GM19467 (cell line): ENCODE measurements at regions not wholly inside any gene's neighbourhood (a gene's known extent, or its start where the extent isn't known, plus 50 kb on each side); places are given as distances from the start of the nearest gene placed in this dataset.

Experiments used
- ATAC-seq: cut with Tn5 transposase; IDR thresholded peaks from one replicate; pipeline ENCODE4 v1.9.1; 2021; ENCODE audit warnings: mild to moderate bottlenecking, moderate library complexity; ENCODE audit not compliant: unreplicated experiment

- no peak for ATAC-seq
Observed at GRCh38 chr4:185966997-185967775, 101.8 kb upstream of the TLR3 start.

GRCh38 chr4:185969657-185970056 lies 99.3 kb upstream of the TLR3 start:
- no peak for ATAC-seq

GRCh38 chr4:185987961-185988627 lies 80.9 kb upstream of the TLR3 start:
- no peak for ATAC-seq

DNA sequence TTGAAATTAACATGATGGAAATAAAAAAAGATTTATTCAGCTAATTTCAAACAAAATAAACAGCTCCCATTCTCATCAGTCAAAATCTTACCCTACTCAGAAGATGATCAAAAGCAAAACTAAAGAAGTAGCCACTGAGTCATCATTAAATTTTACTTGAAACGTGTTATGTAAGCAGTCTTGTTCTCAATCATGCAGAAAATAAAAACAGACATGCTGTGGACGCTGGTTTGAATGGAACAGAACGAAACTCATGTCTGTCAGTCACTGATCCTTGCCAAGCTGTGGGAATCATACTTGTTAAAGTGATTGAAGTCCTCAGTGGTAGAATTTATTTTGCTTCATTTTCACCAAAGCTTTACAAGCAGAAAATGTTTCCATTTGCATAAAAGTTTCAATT lies 77.2 kb upstream of the TLR3 start:
- no peak for ATAC-seq

DNA sequence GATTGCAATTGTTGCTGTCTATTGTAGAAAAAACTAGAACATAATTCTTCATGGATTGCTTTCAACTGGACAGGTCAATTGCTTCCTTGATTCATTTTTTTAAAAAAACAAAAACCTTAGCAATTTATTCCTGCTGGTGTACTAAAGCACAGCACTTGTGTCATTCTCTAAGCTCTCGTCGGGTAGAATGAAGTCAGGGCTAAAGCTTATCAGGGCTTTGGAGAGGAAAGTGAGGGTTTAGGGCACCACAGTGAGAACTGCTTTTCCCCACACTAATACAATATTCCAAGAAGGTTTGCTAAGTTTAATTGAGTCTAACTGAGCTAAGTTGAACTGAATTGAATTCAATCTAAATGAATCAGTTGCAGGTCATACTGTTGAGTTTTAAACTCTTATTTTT lies 76.4 kb upstream of the TLR3 start:
- no peak for ATAC-seq

DNA sequence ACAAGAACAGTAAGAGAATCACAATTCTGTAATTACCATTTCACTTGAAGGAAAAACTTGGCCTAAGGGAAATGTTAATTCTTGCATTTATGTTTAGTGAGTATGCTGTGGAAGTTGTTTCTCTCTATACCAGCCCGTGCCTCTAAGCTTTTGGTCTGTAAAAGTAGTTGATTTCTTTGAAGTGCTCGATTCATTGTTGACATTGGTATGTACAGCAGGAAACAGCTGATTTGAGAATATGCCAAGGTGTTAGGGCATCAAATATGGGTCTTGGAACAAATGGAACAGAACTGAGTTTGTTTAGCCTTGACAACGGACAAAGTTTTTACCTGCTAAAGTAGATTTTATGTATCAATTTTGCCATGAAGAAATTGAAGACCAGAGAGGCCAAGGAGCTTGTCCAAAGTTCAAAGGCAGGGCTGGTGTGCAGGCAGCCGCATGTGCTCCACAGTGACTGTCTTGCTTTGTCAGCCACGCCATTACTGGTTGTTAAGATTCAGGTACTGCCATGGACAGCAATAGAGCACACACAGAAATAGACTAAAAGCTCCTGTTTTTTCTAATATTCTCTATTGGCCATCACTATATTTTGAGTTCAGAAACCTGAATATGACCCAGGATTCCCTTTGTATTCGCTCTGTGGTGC lies 75.5 kb upstream of the TLR3 start:
- no peak for ATAC-seq

DNA sequence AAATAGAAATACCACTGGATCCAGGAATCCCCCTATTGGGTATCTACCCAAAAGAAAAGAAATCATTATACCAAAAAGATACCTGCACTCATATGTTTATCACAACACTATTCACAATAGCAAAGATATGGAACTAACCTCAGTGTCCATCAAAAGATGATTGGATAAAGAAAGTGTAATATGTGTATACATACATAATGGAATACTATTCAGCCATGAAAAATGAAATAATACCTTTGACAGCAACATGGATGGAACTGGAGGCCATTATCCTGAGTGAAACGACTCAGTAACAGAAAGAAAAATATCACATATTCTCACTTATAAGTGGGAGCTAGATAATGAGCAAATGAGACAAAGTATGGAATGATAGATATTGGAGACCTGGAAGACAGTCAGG lies 74.2 kb upstream of the TLR3 start:
- no peak for ATAC-seq

DNA sequence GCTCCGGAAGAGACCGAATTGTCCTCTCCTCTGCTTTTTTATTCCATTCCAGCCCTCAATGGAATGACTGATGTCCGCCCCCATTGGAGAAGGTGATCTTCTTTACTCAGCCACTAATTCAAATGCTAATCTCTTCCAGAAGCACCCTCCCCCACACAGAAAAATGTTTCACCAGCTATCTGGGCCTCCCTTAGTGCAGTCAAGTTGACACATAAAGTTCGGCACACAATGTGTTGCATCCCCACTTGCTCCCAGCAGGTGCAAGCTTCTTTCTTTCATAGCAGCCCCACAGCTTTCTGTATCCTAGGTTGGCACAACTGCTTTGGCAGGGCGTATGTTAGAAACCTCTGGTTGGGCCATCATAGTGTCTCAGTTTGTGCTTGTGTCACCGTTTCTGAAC lies 73.3 kb upstream of the TLR3 start:
- ATAC-seq, result no peak

GRCh38 chr4:185997296-185997695 lies 71.7 kb upstream of the TLR3 start:
- ATAC-seq, result no peak

- no peak for ATAC-seq
Observed at GRCh38 chr4:185998791-185999190, 70.2 kb upstream of the TLR3 start.

DNA sequence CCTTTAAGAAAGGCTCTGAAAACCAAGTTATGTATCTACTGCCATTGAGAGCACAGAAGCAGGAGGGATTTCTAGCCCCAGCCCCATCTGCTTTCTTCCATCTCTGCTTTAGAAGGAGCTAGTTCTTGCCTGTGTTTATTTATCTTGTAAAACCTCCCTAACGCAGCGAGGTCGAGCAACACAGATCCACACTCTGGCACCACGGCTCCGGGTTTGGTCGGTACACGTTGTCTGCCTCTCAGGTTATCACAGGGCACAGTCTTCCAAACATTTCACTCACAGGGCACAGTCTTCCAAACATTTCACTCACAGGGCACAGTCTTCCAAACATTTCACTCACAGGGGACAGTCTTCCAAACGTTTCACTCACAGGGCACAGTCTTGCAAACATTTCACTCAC lies 69.7 kb upstream of the TLR3 start:
- ATAC-seq, result no peak

DNA sequence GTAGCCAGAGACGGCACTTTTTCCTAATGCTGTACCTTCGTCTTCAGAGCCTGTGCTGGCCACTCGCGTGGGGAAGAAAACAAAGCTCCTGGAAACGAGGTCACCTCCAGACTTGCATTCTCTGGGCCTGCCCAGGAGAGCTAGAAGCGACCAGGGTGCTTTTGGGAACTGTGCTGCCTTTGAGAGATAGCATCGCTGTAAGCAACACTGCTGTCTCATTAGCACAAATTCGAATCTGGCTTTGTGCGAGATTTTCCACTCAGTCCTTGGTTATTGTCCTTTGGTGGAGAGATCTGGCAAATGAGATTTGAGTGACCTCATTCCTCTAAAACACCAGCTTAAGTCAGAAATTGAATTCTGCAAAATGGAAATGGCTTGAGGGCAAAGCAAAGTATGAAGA lies 66.1 kb upstream of the TLR3 start:
- no peak for ATAC-seq

DNA sequence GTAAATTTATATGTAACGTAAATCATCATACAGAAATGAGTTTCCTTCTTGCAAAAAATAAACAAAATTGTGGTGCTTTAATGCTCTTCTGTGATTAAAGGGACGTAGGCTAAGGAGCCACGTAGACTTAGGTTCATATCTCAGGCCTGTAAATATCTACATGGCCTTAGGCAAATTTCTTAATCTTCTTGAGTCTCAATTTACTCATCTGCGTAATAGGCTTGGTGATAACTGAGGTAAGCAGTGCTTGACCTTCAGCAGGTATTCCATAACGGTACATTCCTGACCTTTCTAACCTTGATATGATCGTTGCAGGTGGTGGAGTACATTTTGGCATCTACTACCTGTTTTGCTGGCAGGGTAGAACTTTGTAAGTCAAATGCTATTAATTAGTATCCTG lies 65.2 kb upstream of the TLR3 start:
- ATAC-seq, result no peak

DNA sequence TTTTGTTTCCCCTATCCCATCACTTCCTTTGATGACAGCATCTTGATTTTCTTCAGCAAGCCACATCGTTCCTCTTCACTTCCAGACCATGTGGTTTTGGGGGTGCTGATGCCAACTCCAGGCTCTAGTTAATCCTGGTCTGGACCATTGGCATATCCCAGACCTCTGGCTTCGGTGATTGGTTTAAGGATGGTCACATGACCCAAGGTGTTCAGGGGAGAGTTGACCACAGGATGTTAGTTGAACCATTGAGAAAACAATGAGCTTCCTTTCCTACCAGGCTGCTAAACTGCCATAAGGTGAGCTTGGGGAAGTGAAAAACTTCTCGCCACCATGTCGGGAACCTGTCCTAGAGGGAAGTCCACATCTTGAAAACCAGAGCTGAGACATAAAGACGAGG lies 60.9 kb upstream of the TLR3 start:
- ATAC-seq, result no peak

GRCh38 chr4:186009976-186010375 lies 59.0 kb upstream of the TLR3 start:
- ATAC-seq, result no peak

- no peak for ATAC-seq
Observed at GRCh38 chr4:186010821-186011220, 58.1 kb upstream of the TLR3 start.

- no peak for ATAC-seq
Observed at GRCh38 chr4:186012071-186012470, 56.9 kb upstream of the TLR3 start.

GRCh38 chr4:186013419-186014186 lies 55.4 kb upstream of the TLR3 start:
- ATAC-seq, result no peak

DNA sequence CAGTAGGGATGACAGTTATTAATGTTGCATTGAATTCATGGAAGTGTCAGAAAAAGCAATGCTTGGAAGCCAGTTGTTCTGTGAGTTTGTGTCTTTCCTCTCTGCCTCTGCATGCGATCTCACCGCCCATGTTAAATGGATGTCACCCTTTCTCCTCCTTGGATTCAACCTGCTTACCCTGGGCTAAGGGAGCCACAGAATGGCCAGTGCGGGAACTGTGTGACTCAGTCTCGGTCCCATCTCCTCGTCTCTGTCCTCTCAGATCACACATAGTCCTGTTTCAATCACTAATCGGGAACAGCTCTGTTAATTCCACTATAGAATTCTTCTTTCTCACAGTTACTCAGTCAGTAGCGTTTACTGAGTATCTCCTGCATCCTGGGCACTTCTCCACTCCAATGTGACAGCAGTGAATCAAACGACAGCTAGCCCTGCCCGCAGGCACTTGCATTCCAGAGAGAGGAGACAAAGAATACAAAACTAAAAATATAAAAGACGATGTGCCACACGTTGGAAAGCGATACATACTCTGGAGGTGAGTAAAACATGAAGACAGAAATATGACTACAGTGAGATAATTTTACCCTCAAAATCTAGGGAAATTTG lies 53.6 kb upstream of the TLR3 start:
- no peak for ATAC-seq

DNA sequence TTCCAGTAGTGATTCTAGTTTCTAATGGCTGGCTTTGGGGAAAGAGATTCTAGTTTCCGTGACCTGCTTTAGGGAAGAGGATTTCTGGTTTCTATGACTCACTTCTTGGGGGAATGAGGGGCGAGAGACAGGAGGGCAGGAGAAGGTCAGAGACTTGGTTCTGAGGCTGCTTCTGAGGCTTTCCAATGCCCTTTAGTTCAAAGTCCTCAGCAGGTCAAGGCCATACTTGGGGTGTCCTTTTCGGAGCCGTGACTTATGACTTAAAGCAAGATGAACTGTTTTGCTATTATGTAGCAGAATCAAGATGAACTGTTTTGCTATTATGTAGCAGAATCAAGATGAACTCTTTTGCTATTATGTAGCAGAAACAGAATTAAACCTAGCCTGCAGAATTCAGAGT lies 52.2 kb upstream of the TLR3 start:
- no peak for ATAC-seq

- ATAC-seq, result no peak
Observed at GRCh38 chr4:186017801-186018200, 51.2 kb upstream of the TLR3 start.
